K562 (cell line): ENCODE measurements at regions not wholly inside any gene's neighbourhood (a gene's known extent, or its start where the extent isn't known, plus 50 kb on each side); places are given as distances from the start of the nearest gene placed in this dataset.

Experiments used
- ATAC-seq: fragments of 200-7000 bp; cut with Tn5 transposase; 3 replicates; pipeline ENCODE4 v1.9.1; 2020; ENCODE audit warnings: moderate library complexity
- BruUV-seq: library from RNA; stranded (reverse); fragments of 400-500 nt; replicated peaks from 2 replicates; lab custom pipeline; 2021; lab: Mats Ljungman, UMichigan
- CTCF ChIA-PET: fragments of 300-600 bp; formaldehyde crosslinking; extraction: SDS; loops from one replicate; lab custom pipeline; 2021; ENCODE audit warnings: low intra/inter-chr PET ratio; lab: Yijun Ruan, JAX
- POLR2A ChIA-PET: fragments of 300-600, 350-650 bp; sonication (Branson Sonifier 250); formaldehyde crosslinking; extraction: SDS; loops from one replicate; lab custom pipeline; 2021; ENCODE audit warnings: antibody characterized with exemption, inconsistent platforms; lab: Yijun Ruan, JAX
- DNase-seq, 4 experiments: peaks; one replicate each; pipeline versions ENCODE4 v3.0.0 to v3.0.0-alpha.2; 2011 to 2018; ENCODE audit warnings: low spot score in 3 of 4, mixed read lengths in 3 of 4; ENCODE audit errors: extremely low read depth in 1 of 4
- FAIRE-seq: peaks from 2 replicates; lab custom pipeline; 2011; peaks lifted over from hg19 to GRCh38; lab: Jason Lieb, UNC
- H2AFZ ChIP-seq: 2 replicates; pipeline ENCODE4 v1.6.0; 2011; ENCODE audit warnings: low read depth, low read length, control low read depth, inconsistent platforms
- H3K27ac ChIP-seq: fragments of 200-600 bp; 3 replicates; pipeline ENCODE4 v1.8.0; 2011; ENCODE audit warnings: low read depth, mild to moderate bottlenecking, control low read depth, inconsistent platforms, low read length, moderate library complexity, mixed read lengths; ENCODE audit errors: extremely low read depth
- H3K27me3 ChIP-seq, 2 experiments: fragments of 300-600 bp in 1 of 2; 2 replicates in 1 of 2; 3 replicates in 1 of 2; pipeline versions ENCODE4 v1.6.0 to v1.8.0; 2011; ENCODE audit warnings: inconsistent platforms in 2 of 2, low read length in 2 of 2, mild to moderate bottlenecking in 1 of 2, mixed read lengths in 1 of 2, moderate library complexity in 1 of 2; ENCODE audit not compliant: control insufficient read depth in 2 of 2, insufficient read depth in 2 of 2
- H3K36me3 ChIP-seq: fragments of 300-600 bp; 3 replicates; pipeline ENCODE4 v1.8.0; 2011; ENCODE audit warnings: mild to moderate bottlenecking, low read length, inconsistent platforms; ENCODE audit not compliant: control insufficient read depth, insufficient read depth
- H3K4me1 ChIP-seq, 2 experiments: fragments of 200-600 bp in 1 of 2; replicated peaks in 1 of 2; 2 replicates in 1 of 2; 3 replicates in 1 of 2; pipeline versions ENCODE4 v1.5.1 to v1.8.0; 2011; ENCODE audit warnings: inconsistent platforms in 2 of 2, low read length in 2 of 2, mild to moderate bottlenecking in 1 of 2, mixed read lengths in 1 of 2, moderate library complexity in 1 of 2; ENCODE audit not compliant: control insufficient read depth in 2 of 2, insufficient read depth in 2 of 2
- H3K4me2 ChIP-seq: 2 replicates; pipeline ENCODE4 v1.6.1; 2011; ENCODE audit warnings: low read length, control low read depth, inconsistent platforms, mixed read lengths; ENCODE audit not compliant: insufficient read depth
- H3K4me3 ChIP-seq: fragments of 200-600 bp; sonication (generic), shearing (Covaris generic); 2 replicates; pipeline ENCODE4 v1.5.1; 2016; ENCODE audit warnings: control low read depth, inconsistent platforms
- H3K79me2 ChIP-seq: fragments of 200-600 bp; 3 replicates; pipeline ENCODE4 v1.8.0; 2011; ENCODE audit warnings: low read length, inconsistent platforms; ENCODE audit not compliant: control insufficient read depth, insufficient read depth
- H3K9ac ChIP-seq, 2 experiments: 2 replicates each; pipeline versions ENCODE4 v1.6.0 to v1.6.1; 2011; ENCODE audit warnings: low read depth in 2 of 2, low read length in 2 of 2, control low read depth in 1 of 2, inconsistent platforms in 1 of 2, mild to moderate bottlenecking in 1 of 2, mixed read lengths in 1 of 2; ENCODE audit not compliant: insufficient read depth in 1 of 2
- H3K9me1 ChIP-seq: one replicate; pipeline ENCODE4 v1.6.0; 2011; ENCODE audit warnings: inconsistent platforms, mild to moderate bottlenecking, low read length, moderate library complexity; ENCODE audit not compliant: control insufficient read depth, insufficient read depth
- H3K9me3 ChIP-seq: replicated peaks from 2 replicates; pipeline ENCODE4 v1.5.1; 2011; ENCODE audit warnings: low read depth, low read length, inconsistent platforms; ENCODE audit not compliant: control insufficient read depth, insufficient read depth
- H4K20me1 ChIP-seq: replicated peaks from 2 replicates; pipeline ENCODE4 v1.6.1; 2011; ENCODE audit warnings: low read length, inconsistent platforms, mixed read lengths; ENCODE audit not compliant: control insufficient read depth, insufficient read depth
- ARID2 ChIP-seq: fragments of 450-650 bp; IDR thresholded peaks from 2 replicates; pipeline ENCODE4 v1.6.1; 2017; ENCODE audit warnings: antibody characterized with exemption, mild to moderate bottlenecking
- GTF2A2 ChIP-seq: IDR thresholded peaks from 2 replicates; pipeline ENCODE4 v1.6.1; 2016; ENCODE audit warnings: mild to moderate bottlenecking, missing genetic modification characterization, missing compliant biosample characterization
- MBD2 ChIP-seq: sonication (generic); IDR thresholded peaks from 2 replicates; pipeline ENCODE4 v1.6.1; 2016; ENCODE audit warnings: low read depth, borderline replicate concordance
- NBN ChIP-seq: fragments of 450-650 bp; IDR thresholded peaks from 2 replicates; pipeline ENCODE4 v1.6.1; 2016; ENCODE audit warnings: low read depth, mild to moderate bottlenecking
- NR3C1 ChIP-seq: sonication (generic); formaldehyde crosslinking; IDR thresholded peaks from 2 replicates; pipeline ENCODE4 v1.8.1; 2022; ENCODE audit warnings: missing genetic modification reagents
- PREB ChIP-seq: sonication (generic); formaldehyde crosslinking; IDR thresholded peaks from 2 replicates; pipeline ENCODE4 v1.8.1; 2023; ENCODE audit warnings: mild to moderate bottlenecking, missing genetic modification reagents
- SMAD2 ChIP-seq: fragments of 150-350 bp; IDR thresholded peaks from 2 replicates; pipeline ENCODE4 v1.6.1; 2014; ENCODE audit warnings: low read depth, mild to moderate bottlenecking, low read length
- SMAD4 ChIP-seq: fragments of 250-450 bp; sonication (Bioruptor Pico); conservative IDR thresholded peaks from 2 replicates; pipeline ENCODE4 v1.8.0; 2021; ENCODE audit warnings: inconsistent platforms, mild to moderate bottlenecking, moderate library complexity
- TARDBP ChIP-seq: fragments of 450-650 bp; IDR thresholded peaks from 2 replicates; pipeline ENCODE4 v1.6.1; 2016
- ZFPM2 ChIP-seq: fragments of 250-450 bp; sonication (Bioruptor Pico); IDR thresholded peaks from 2 replicates; pipeline ENCODE4 v1.5.1; 2022; ENCODE audit warnings: mild to moderate bottlenecking
- ZNF174 ChIP-seq: fragments of 250-450 bp; sonication (Bioruptor Pico); IDR thresholded peaks from 2 replicates; pipeline ENCODE4 v1.4.0; 2020; ENCODE audit warnings: mild to moderate bottlenecking
- ZNF184 ChIP-seq: sonication (generic); formaldehyde crosslinking; IDR thresholded peaks from 2 replicates; pipeline ENCODE4 v1.5.0; 2020; ENCODE audit warnings: missing genetic modification reagents
- WGBS: fragments of 100-300 bp; shearing (Covaris generic); methylation state at CpG from one replicate; pipeline ENCODE4 v1.1.6; 2016; ENCODE audit warnings: low coverage, mixed read lengths; ENCODE audit not compliant: insufficient coverage; ENCODE audit errors: missing lambda C conversion rate; 5-methylcytosine and 5-hydroxymethylcytosine counted together
- in situ Hi-C: fragments of 300-500 bp; cut with MboI; formaldehyde crosslinking; loops from 4 replicates; pipeline ENCODE4 v1.15.0; 2018; ENCODE audit warnings: inconsistent platforms, mixed read lengths
- intact Hi-C: fragments of 100-400 bp; cut with micrococcal nuclease; formaldehyde crosslinking; loops from 2 replicates; pipeline ENCODE4 v1.14.2; 2022
- TF ChIP-seq, protein P1 (sequence below): IDR thresholded peaks from 2 replicates; pipeline ENCODE4 v1.6.1; 2016; ENCODE audit warnings: missing genetic modification characterization, missing compliant biosample characterization
- TF ChIP-seq, protein P2 (sequence below): fragments of 200-400 bp; formaldehyde crosslinking; IDR thresholded peaks from 2 replicates; pipeline ENCODE4 v1.6.1; 2017; ENCODE audit warnings: mild to moderate bottlenecking, low read depth, low read length, moderate library complexity
- TF ChIP-seq, protein P3 (sequence below): fragments of 450-650 bp; IDR thresholded peaks from one replicate; pipeline ENCODE4 v1.6.1; 2018; ENCODE audit warnings: mild to moderate bottlenecking, moderate library complexity; ENCODE audit not compliant: partially characterized antibody

DNA sequence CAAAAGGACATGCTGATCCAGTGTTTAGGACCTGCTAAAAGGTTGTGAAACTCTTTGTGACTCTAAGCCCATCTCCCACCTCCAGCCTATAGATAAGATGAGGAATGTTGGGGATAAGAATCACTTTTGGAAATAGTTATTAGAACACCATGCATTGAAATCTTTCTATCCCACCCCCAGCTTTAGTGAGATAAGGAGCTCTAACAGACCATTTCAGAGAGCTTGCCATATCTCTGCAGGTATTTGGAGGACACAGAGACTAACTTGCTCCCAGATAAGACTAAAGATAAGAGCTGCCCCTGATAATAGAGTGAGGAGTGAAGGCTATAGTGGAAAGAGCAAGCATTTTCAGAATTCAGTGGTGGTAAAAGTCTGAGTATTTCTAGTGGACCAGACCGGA is 53.1 kb upstream of the GNB4 start:
- POLR2A ChIA-PET, result interaction anchor here (0.6 to 3.3 kb wide), 4 partner anchors 10 to 88 kb away, joined by 3 to 9 read pairs (median 3); no protein-coding TSS in a partner anchor
- Histone ChIP-seq H3K9me1 (no peaks in the 10 kb centered on the region), H3K9me3 (no peaks in the 10 kb centered on the region), H4K20me1 (no peaks in the 10 kb centered on the region), H3K36me3 (no peaks in the 10 kb centered on the region), H3K27ac (no peak overlapping the region), H2AFZ (no peak overlapping the region), H3K4me3 (no peak overlapping the region)
- in situ Hi-C loops (no loop called here), intact Hi-C loops (no loop called here)
- no TSS peak for BruUV-seq
- WGBS, result 0% methylated on average over 1 of the region's 1 CpG
- DNase-seq (no peak), ATAC-seq (no peak)
- no peak for TF ChIP-seq TARDBP
- TF ChIP-seq ZNF174 (CRISPR knock-in tag), result no peak
- TF ChIP-seq NR3C1, result no peak
- TF ChIP-seq ZFPM2 (CRISPR knock-in tag), result no peak
- TF ChIP-seq ZNF184 (CRISPR knock-in tag), result no peak
- TF ChIP-seq, protein P1, sequence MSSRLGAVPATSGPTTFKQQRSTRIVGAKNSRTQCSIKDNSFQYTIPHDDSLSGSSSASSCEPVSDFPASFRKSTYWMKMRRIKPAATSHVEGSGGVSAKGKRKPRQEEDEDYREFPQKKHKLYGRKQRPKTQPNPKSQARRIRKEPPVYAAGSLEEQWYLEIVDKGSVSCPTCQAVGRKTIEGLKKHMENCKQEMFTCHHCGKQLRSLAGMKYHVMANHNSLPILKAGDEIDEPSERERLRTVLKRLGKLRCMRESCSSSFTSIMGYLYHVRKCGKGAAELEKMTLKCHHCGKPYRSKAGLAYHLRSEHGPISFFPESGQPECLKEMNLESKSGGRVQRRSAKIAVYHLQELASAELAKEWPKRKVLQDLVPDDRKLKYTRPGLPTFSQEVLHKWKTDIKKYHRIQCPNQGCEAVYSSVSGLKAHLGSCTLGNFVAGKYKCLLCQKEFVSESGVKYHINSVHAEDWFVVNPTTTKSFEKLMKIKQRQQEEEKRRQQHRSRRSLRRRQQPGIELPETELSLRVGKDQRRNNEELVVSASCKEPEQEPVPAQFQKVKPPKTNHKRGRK (tag), result no peak
- no peak for TF ChIP-seq SMAD4
- no peak for TF ChIP-seq SMAD2
- no peak for TF ChIP-seq NBN
- TF ChIP-seq, protein P2, sequence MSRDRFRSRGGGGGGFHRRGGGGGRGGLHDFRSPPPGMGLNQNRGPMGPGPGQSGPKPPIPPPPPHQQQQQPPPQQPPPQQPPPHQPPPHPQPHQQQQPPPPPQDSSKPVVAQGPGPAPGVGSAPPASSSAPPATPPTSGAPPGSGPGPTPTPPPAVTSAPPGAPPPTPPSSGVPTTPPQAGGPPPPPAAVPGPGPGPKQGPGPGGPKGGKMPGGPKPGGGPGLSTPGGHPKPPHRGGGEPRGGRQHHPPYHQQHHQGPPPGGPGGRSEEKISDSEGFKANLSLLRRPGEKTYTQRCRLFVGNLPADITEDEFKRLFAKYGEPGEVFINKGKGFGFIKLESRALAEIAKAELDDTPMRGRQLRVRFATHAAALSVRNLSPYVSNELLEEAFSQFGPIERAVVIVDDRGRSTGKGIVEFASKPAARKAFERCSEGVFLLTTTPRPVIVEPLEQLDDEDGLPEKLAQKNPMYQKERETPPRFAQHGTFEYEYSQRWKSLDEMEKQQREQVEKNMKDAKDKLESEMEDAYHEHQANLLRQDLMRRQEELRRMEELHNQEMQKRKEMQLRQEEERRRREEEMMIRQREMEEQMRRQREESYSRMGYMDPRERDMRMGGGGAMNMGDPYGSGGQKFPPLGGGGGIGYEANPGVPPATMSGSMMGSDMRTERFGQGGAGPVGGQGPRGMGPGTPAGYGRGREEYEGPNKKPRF, result no peak
- TF ChIP-seq GTF2A2, result no peak
- TF ChIP-seq PREB (CRISPR knock-in tag), result no peak
- TF ChIP-seq ARID2, result no peak
- TF ChIP-seq MBD2, result no peak
- TF ChIP-seq, protein P3, sequence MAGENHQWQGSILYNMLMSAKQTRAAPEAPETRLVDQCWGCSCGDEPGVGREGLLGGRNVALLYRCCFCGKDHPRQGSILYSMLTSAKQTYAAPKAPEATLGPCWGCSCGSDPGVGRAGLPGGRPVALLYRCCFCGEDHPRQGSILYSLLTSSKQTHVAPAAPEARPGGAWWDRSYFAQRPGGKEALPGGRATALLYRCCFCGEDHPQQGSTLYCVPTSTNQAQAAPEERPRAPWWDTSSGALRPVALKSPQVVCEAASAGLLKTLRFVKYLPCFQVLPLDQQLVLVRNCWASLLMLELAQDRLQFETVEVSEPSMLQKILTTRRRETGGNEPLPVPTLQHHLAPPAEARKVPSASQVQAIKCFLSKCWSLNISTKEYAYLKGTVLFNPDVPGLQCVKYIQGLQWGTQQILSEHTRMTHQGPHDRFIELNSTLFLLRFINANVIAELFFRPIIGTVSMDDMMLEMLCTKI, result no peak
- TF ChIP-seq, all 486 proteins: peak for 0
- Histone ChIP-seq H3K4me1 (no peaks in the 10 kb centered on the region), H3K4me2 (no peak overlapping the region), H3K27me3 (peaks cover 0 to 2% of the 10 kb centered on the region in 2 experiments; a peak in 2 of 5 replicates), H3K79me2 (no peaks in the 10 kb centered on the region), H3K9ac (no peak overlapping the region)
- FAIRE-seq, result no peak
- CTCF ChIA-PET, result no interaction called here
